ENCODE measurements at regions not wholly inside any gene's neighbourhood (a gene's known extent, or its start where the extent isn't known, plus 50 kb on each side); places are given as distances from the start of the nearest gene placed in this dataset.

GRCh38 chr2:19138264-19138825 is 220.1 kb downstream of the OSR1 start:
- no peaks in the 10 kb centered on the region for H3K9me1 ChIP-seq (ENCODE audit: control insufficient read depth, extremely low read depth, insufficient read depth, low read length)
- H3K36me3 ChIP-seq (ENCODE audit: control insufficient read depth in 2 of 2, extremely low read depth in 1 of 2, insufficient read depth in 2 of 2, low read length in 2 of 2): no peaks in the 10 kb centered on the region
- peaks cover 9% of the 10 kb centered on the region for H3K4me1 ChIP-seq (ENCODE audit: control insufficient read depth, extremely low read depth, insufficient read depth, low read length)
- H3K4me2 ChIP-seq (ENCODE audit: control insufficient read depth, extremely low read depth, insufficient read depth, low read depth, low read length): no peak overlapping the region
- H3K9ac ChIP-seq (ENCODE audit: control insufficient read depth, extremely low read depth, insufficient read depth, low read length): no peak overlapping the region
- dilution Hi-C loops (cut with MboI; ENCODE audit: extremely low pct_ligation_motif_present, low sequenced_read_pairs): no loop called here
- no peak overlapping the region for H3K27ac ChIP-seq (ENCODE audit: control insufficient read depth, insufficient read depth, low read length)
- DNase-seq (ENCODE audit: low read depth, low spot score) (no peak), FAIRE-seq (no peak)
- no peak overlapping the region for H3K4me3 ChIP-seq (ENCODE audit: control insufficient read depth in 2 of 3, extremely low read depth in 1 of 3, insufficient read depth in 2 of 3, low read depth in 1 of 3, low read length in 3 of 3)
- no peaks in the 10 kb centered on the region for H4K20me1 ChIP-seq (ENCODE audit: control insufficient read depth, extremely low read depth, insufficient read depth, low read length)
- no peaks in the 10 kb centered on the region for H3K27me3 ChIP-seq (ENCODE audit: control insufficient read depth, extremely low read depth, insufficient read depth, low read length)
- H3K79me2 ChIP-seq (ENCODE audit: control insufficient read depth, insufficient read depth, low read length): no peaks in the 10 kb centered on the region
- no peaks in the 10 kb centered on the region for H3K9me3 ChIP-seq (ENCODE audit: control insufficient read depth, low read depth, low read length)
- H2AFZ ChIP-seq (ENCODE audit: control insufficient read depth, low read length): no peak overlapping the region
- TF ChIP-seq CTCF (optimal IDR thresholded peaks at IDR 0.05 in 1 of 3, IDR thresholded peaks at IDR 0.05 in 1 of 3, conservative IDR thresholded peaks at IDR 0.05 in 1 of 3; ENCODE audit: extremely low read depth in 1 of 3, insufficient read depth in 2 of 3, low read length in 3 of 3) (no peak), EZH2 (IDR thresholded peaks at IDR 0.05; ENCODE audit: low read length) (no peak)

- Histone ChIP-seq H2AFZ (ENCODE audit: control insufficient read depth, low read length) (no peak overlapping the region), H3K27ac (ENCODE audit: control insufficient read depth, insufficient read depth, low read length) (no peak overlapping the region), H3K9me3 (ENCODE audit: control insufficient read depth, low read depth, low read length) (no peaks in the 10 kb centered on the region), H4K20me1 (ENCODE audit: control insufficient read depth, extremely low read depth, insufficient read depth, low read length) (no peaks in the 10 kb centered on the region), H3K4me1 (ENCODE audit: control insufficient read depth, extremely low read depth, insufficient read depth, low read length) (peaks cover 9% of the 10 kb centered on the region), H3K4me3 (ENCODE audit: control insufficient read depth in 2 of 3, extremely low read depth in 1 of 3, insufficient read depth in 2 of 3, low read depth in 1 of 3, low read length in 3 of 3) (no peak overlapping the region), H3K27me3 (ENCODE audit: control insufficient read depth, extremely low read depth, insufficient read depth, low read length) (no peaks in the 10 kb centered on the region), H3K79me2 (ENCODE audit: control insufficient read depth, insufficient read depth, low read length) (no peaks in the 10 kb centered on the region), H3K9me1 (ENCODE audit: control insufficient read depth, extremely low read depth, insufficient read depth, low read length) (no peaks in the 10 kb centered on the region), H3K9ac (ENCODE audit: control insufficient read depth, extremely low read depth, insufficient read depth, low read length) (no peak overlapping the region), H3K36me3 (ENCODE audit: control insufficient read depth in 2 of 2, extremely low read depth in 1 of 2, insufficient read depth in 2 of 2, low read length in 2 of 2) (no peaks in the 10 kb centered on the region), H3K4me2 (ENCODE audit: control insufficient read depth, extremely low read depth, insufficient read depth, low read depth, low read length) (no peak overlapping the region)
- dilution Hi-C loops (cut with MboI; ENCODE audit: extremely low pct_ligation_motif_present, low sequenced_read_pairs): no loop called here
- TF ChIP-seq EZH2 (IDR thresholded peaks at IDR 0.05; ENCODE audit: low read length) (no peak), CTCF (optimal IDR thresholded peaks at IDR 0.05 in 1 of 3, IDR thresholded peaks at IDR 0.05 in 1 of 3, conservative IDR thresholded peaks at IDR 0.05 in 1 of 3; ENCODE audit: extremely low read depth in 1 of 3, insufficient read depth in 2 of 3, low read length in 3 of 3) (no peak)
- DNase-seq (ENCODE audit: low read depth, low spot score) (no peak), FAIRE-seq (no peak)
These were observed 221.0 kb downstream of the OSR1 start for GRCh38 chr2:19137433-19137832.

All from keratinocyte (primary cell).